HAP-1 (cell line): ENCODE measurements at regions not wholly inside any gene's neighbourhood (a gene's known extent, or its start where the extent isn't known, plus 50 kb on each side); places are given as distances from the start of the nearest gene placed in this dataset.
"Not testable (repeated sequence)": the region's sequence is repeated elsewhere in the genome, so short reads cannot be mapped to it uniquely, and the experiment has no call there.

Source experiments
- DNase-seq, 2 experiments: peaks; one replicate each; pipeline ENCODE4 v3.0.0-alpha.2; 2016 to 2020; ENCODE audit warnings: low spot score in 2 of 2
- H3K27me3 ChIP-seq: fragments of 250-450 bp; sonication (Bioruptor Pico); 2 replicates; pipeline ENCODE4 v1.5.1; 2020; ENCODE audit warnings: low read depth, mild to moderate bottlenecking, moderate library complexity
- H3K36me3 ChIP-seq: fragments of 250-450 bp; sonication (Bioruptor Pico); replicated peaks from 2 replicates; pipeline ENCODE4 v1.5.1; 2020; ENCODE audit warnings: mild to moderate bottlenecking
- H3K4me1 ChIP-seq: fragments of 250-450 bp; sonication (Bioruptor Pico); 2 replicates; pipeline ENCODE4 v1.5.1; 2020; ENCODE audit warnings: mild to moderate bottlenecking
- H3K4me3 ChIP-seq: fragments of 250-450 bp; sonication (Bioruptor Pico); 2 replicates; pipeline ENCODE4 v1.5.1; 2020; ENCODE audit warnings: mild to moderate bottlenecking, moderate library complexity
- H3K9me3 ChIP-seq: fragments of 250-450 bp; sonication (Bioruptor Pico); 2 replicates; pipeline ENCODE4 v1.5.1; 2020; ENCODE audit warnings: mild to moderate bottlenecking, moderate library complexity
- in situ Hi-C: fragments of 300-500 bp; cut with MboI; formaldehyde crosslinking; loops from 3 replicates; pipeline ENCODE4 v1.14.3; 2020; ENCODE audit warnings: low sequenced_read_pairs, inconsistent platforms, mixed read lengths

GRCh38 chr12:83889745-83890144, 1022.9 kb downstream of the SLC6A15 start:
- in situ Hi-C loops: no loop called here

GRCh38 chr12:83886479-83886878, 1026.1 kb downstream of the SLC6A15 start:
- Histone ChIP-seq H3K4me1 (no peaks in the 10 kb centered on the region), H3K36me3 (no peaks in the 10 kb centered on the region), H3K9me3 (no peaks in the 10 kb centered on the region), H3K4me3 (no peak overlapping the region), H3K27me3 (no peaks in the 10 kb centered on the region)
- DNase-seq: no peak
- in situ Hi-C loops: no loop called here

More at GRCh38 chr12:83889745-83890144, 1022.9 kb downstream of the SLC6A15 start:
- Histone ChIP-seq H3K4me1 (no peaks in the 10 kb centered on the region), H3K4me3 (no peak overlapping the region), H3K36me3 (no peaks in the 10 kb centered on the region), H3K27me3 (no peaks in the 10 kb centered on the region), H3K9me3 (no peaks in the 10 kb centered on the region)
- no peak for DNase-seq

GRCh38 chr12:83870921-83871599, 1041.5 kb downstream of the SLC6A15 start:
- H3K4me3 ChIP-seq, H3K9me3 ChIP-seq, H3K4me1 ChIP-seq, H3K36me3 ChIP-seq, H3K27me3 ChIP-seq, in situ Hi-C loops, DNase-seq: not testable (repeated sequence)

GRCh38 chr12:83866477-83866876, 1046.1 kb downstream of the SLC6A15 start:
- Histone ChIP-seq H3K27me3 (no peaks in the 10 kb centered on the region), H3K9me3 (no peaks in the 10 kb centered on the region), H3K4me1 (no peaks in the 10 kb centered on the region), H3K36me3 (no peaks in the 10 kb centered on the region), H3K4me3 (no peak overlapping the region)
- DNase-seq: no peak
- in situ Hi-C loops: no loop called here

GRCh38 chr12:83865431-83865830, 1047.2 kb downstream of the SLC6A15 start:
- Histone ChIP-seq H3K27me3 (no peaks in the 10 kb centered on the region), H3K4me3 (no peak overlapping the region), H3K36me3 (no peaks in the 10 kb centered on the region), H3K9me3 (no peaks in the 10 kb centered on the region), H3K4me1 (no peaks in the 10 kb centered on the region)
- in situ Hi-C loops: no loop called here
- DNase-seq: no peak

GRCh38 chr12:83864054-83864453, 1048.5 kb downstream of the SLC6A15 start:
- no peaks in the 10 kb centered on the region for H3K9me3 ChIP-seq
- no peaks in the 10 kb centered on the region for H3K27me3 ChIP-seq
- DNase-seq: no peak
- no peak overlapping the region for H3K4me3 ChIP-seq
- in situ Hi-C loops: no loop called here
- H3K36me3 ChIP-seq: no peaks in the 10 kb centered on the region
- no peaks in the 10 kb centered on the region for H3K4me1 ChIP-seq

- in situ Hi-C loops: no loop called here
- no peak for DNase-seq
These were observed 1053.6 kb downstream of the SLC6A15 start for GRCh38 chr12:83859021-83859420.

GRCh38 chr12:83856803-83857202, 1055.8 kb downstream of the SLC6A15 start:
- DNase-seq: no peak
- Histone ChIP-seq H3K27me3 (no peaks in the 10 kb centered on the region), H3K9me3 (no peaks in the 10 kb centered on the region), H3K36me3 (no peaks in the 10 kb centered on the region), H3K4me3 (no peak overlapping the region), H3K4me1 (no peaks in the 10 kb centered on the region)
- in situ Hi-C loops: no loop called here

More at GRCh38 chr12:83859021-83859420, 1053.6 kb downstream of the SLC6A15 start:
- H3K4me1 ChIP-seq: no peaks in the 10 kb centered on the region
- H3K27me3 ChIP-seq: no peaks in the 10 kb centered on the region
- no peaks in the 10 kb centered on the region for H3K9me3 ChIP-seq
- H3K4me3 ChIP-seq: no peak overlapping the region
- no peaks in the 10 kb centered on the region for H3K36me3 ChIP-seq

- Histone ChIP-seq H3K9me3 (no peaks in the 10 kb centered on the region), H3K4me1 (no peaks in the 10 kb centered on the region), H3K27me3 (no peaks in the 10 kb centered on the region), H3K36me3 (no peaks in the 10 kb centered on the region), H3K4me3 (no peak overlapping the region)
- DNase-seq: no peak
- in situ Hi-C loops: no loop called here
These were observed 1062.1 kb downstream of the SLC6A15 start for GRCh38 chr12:83850531-83850930.

GRCh38 chr12:83848702-83849101, 1063.9 kb downstream of the SLC6A15 start:
- Histone ChIP-seq H3K4me3 (no peak overlapping the region), H3K9me3 (no peaks in the 10 kb centered on the region), H3K4me1 (no peaks in the 10 kb centered on the region), H3K27me3 (no peaks in the 10 kb centered on the region), H3K36me3 (no peaks in the 10 kb centered on the region)
- DNase-seq: no peak
- in situ Hi-C loops: no loop called here

- in situ Hi-C loops: no loop called here
- no peaks in the 10 kb centered on the region for H3K36me3 ChIP-seq
- no peaks in the 10 kb centered on the region for H3K27me3 ChIP-seq
- no peak overlapping the region for H3K4me3 ChIP-seq
- no peaks in the 10 kb centered on the region for H3K9me3 ChIP-seq
- H3K4me1 ChIP-seq: no peaks in the 10 kb centered on the region
- no peak for DNase-seq
These were observed 1069.1 kb downstream of the SLC6A15 start for GRCh38 chr12:83843541-83843940.

GRCh38 chr12:83841620-83842019, 1071.0 kb downstream of the SLC6A15 start:
- Histone ChIP-seq H3K36me3 (no peaks in the 10 kb centered on the region), H3K4me1 (no peaks in the 10 kb centered on the region), H3K27me3 (no peaks in the 10 kb centered on the region), H3K4me3 (no peak overlapping the region), H3K9me3 (no peaks in the 10 kb centered on the region)
- in situ Hi-C loops: no loop called here
- DNase-seq: no peak

GRCh38 chr12:83827860-83828259, 1084.7 kb downstream of the SLC6A15 start:
- no peaks in the 10 kb centered on the region for H3K36me3 ChIP-seq
- no peak overlapping the region for H3K4me3 ChIP-seq
- no peaks in the 10 kb centered on the region for H3K9me3 ChIP-seq
- no peaks in the 10 kb centered on the region for H3K27me3 ChIP-seq
- no peaks in the 10 kb centered on the region for H3K4me1 ChIP-seq
- in situ Hi-C loops: no loop called here
- peak in 1 of 2 experiments; percentile 38 for DNase-seq

GRCh38 chr12:83827193-83827592, 1085.4 kb downstream of the SLC6A15 start:
- Histone ChIP-seq H3K9me3 (no peaks in the 10 kb centered on the region), H3K4me3 (no peak overlapping the region), H3K36me3 (no peaks in the 10 kb centered on the region), H3K4me1 (no peaks in the 10 kb centered on the region), H3K27me3 (no peaks in the 10 kb centered on the region)
- in situ Hi-C loops: no loop called here
- DNase-seq: no peak

GRCh38 chr12:83826112-83826511, 1086.5 kb downstream of the SLC6A15 start:
- DNase-seq: peak; percentile 44 to 80
- no peaks in the 10 kb centered on the region for H3K36me3 ChIP-seq
- no peaks in the 10 kb centered on the region for H3K27me3 ChIP-seq
- H3K4me3 ChIP-seq: no peak overlapping the region
- H3K9me3 ChIP-seq: no peaks in the 10 kb centered on the region
- in situ Hi-C loops: no loop called here
- no peaks in the 10 kb centered on the region for H3K4me1 ChIP-seq
